NCI-H2081 treated with DMSO at 0.1 percent for 48 hours (cell line): ENCODE measurements at regions not wholly inside any gene's neighbourhood (a gene's known extent, or its start where the extent isn't known, plus 50 kb on each side); places are given as distances from the start of the nearest gene placed in this dataset.

Experiments
- DNase-seq: peaks from one replicate; lab custom pipeline; 2025; lab: John Stamatoyannopoulos, UW

GRCh38 chr14:27387463-27387862 is 789.6 kb upstream of the NOVA1 start:
- DNase-seq: no peak

DNA sequence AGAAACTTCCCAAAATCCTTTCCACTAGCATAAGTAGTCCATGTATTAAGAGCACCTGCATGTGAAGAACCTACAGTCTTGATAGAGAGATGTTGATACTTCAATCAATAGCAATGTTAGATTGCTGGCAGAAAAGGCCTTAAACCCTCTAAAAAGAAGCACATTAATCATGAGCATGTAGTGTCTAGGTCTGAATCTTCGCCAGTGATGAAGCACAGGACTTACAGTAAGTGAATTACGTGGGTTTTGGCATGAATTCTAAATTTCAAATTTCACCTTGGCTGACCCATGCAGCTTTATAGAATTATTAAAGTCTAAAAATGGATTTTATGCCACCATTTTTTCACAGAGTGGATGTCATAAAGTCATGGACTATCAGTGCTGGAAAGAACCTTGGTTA is 791.6 kb upstream of the NOVA1 start:
- no peak for DNase-seq

DNA sequence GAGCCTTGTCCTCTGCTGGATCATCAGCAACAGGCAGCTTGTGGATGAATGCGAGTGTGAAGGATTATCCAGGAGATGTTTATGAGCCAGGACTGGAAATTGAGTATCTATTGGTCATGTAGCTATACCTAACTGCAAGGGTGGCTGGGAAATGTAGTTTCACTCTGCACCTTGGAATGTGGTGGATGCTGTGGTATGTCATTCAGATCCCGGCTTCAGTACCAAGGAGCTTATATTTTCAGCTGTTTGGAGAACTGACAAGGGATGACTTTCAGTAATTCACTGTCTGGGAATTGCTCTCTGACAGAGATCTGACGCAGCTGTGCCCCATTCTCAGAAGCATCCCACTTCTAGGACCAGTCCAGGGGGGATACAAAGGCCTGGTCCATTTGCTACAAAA is 792.3 kb upstream of the NOVA1 start:
- no peak for DNase-seq

DNA sequence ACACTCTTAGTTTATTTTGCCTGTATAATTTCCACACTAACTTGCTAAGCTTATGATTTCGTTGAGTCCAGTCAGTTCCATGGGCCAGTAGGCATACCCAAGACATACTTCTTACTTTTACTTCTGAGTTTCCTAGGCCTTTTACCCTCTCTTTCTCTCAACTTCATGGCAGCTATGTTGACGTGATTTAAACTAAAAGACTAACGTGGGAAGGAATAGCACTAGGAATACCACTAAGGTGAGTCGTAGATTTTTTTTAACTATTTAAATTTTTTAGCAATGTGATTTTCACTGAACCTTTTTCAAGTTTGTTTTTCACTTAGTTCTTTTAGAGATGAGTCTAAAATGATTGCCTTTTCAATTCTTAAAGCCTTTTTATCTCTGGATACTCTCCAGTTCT is 793.5 kb upstream of the NOVA1 start:
- DNase-seq: no peak

DNA sequence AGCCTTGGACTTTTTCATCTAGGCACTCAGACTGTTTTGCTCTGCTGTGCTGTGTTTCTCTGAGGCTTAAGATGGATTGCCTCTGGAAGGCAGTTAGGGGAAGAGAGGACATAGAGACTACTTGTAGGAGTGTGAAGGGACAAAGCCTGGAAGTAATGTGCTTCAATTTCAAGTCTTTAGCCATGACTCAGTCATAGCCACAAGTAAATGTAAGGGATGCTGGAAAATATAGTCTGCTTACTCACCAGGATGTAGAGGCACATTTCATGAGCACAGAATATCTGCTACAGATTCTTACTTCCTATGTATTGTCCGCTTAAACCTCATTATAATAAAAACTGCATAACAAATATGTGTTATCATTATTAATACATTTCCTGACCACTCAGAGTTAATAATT is 794.3 kb upstream of the NOVA1 start:
- no peak for DNase-seq

DNA sequence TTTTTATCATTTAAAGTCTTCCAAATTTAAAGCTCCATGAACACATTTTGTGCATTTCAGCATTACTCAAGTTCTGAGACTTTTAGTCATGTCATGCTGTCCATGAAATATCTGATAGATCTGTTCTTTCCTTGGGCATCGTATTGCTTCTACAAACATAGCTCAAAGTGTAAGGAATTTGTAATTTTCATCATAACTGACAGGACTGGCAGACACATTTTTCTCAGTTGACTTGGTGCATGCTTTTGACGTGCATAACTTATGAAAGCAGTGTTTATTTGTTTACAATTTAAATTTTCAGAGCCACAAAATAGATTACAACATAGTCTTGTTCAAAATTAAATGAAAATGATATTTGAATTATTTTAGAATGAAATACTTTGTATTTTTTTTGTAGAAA is 812.1 kb upstream of the NOVA1 start:
- DNase-seq: no peak

GRCh38 chr14:27410981-27411380 is 813.1 kb upstream of the NOVA1 start:
- no peak for DNase-seq

- no peak for DNase-seq
Observed at GRCh38 chr14:27427796-27428195, 830.0 kb upstream of the NOVA1 start.

DNA sequence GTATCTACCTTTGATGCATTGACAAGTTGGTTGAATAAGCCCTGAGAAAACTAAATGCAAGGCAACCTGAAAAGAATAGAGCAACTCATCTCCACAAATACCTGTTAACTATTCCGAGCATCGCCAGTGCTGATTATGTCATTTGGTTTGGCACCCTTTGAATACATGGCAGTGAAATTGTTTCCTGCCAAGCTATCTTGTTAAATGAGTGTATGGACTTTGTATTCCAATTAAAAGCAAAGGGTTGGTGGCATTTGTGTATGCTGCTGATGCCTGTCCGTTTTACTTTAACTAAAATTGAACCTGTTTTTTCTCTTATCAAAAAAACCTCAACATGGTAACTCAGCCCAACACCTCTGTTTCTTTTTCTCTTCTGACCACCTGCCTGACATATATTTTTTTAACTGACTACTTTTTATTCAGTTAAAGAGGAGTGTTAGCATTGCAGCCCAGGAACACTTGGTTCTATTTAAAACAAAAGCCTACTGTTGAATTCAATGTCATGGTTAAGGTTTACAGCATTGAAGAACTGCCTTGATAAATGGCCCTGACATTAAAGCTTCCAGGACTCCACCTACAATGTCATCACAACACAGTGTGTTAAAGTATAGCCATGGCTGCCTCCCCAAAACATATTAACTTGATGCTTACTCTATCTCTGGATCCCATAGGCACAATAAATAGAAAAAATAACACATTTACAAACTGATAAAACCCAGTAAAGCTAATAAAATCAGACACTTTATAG is 838.3 kb upstream of the NOVA1 start:
- no peak for DNase-seq

DNA sequence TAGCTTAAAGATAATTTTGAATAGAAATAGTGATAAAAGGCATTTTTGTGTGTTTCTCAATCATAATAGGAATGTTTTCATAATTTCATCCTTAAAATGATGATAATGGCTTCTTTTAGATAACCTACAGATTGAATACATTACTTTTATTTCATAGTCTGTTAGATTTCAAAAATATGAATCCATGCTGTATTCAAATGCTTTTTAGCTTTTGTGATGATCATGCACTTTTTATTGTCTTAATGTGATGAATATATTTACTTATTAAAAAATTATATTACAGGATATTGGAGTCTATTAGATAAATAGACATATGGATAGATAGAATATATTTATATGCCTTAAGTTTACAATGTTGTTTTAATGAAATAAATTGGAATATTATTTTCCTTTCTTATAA is 886.8 kb upstream of the NOVA1 start:
- DNase-seq: no peak

- DNase-seq: no peak
Observed at GRCh38 chr14:27485193-27485592, 887.4 kb upstream of the NOVA1 start.

GRCh38 chr14:27506272-27506671 is 908.4 kb upstream of the NOVA1 start:
- no peak for DNase-seq

GRCh38 chr14:27528328-27528727 is 930.5 kb upstream of the NOVA1 start:
- peak; percentile 76 for DNase-seq

DNA sequence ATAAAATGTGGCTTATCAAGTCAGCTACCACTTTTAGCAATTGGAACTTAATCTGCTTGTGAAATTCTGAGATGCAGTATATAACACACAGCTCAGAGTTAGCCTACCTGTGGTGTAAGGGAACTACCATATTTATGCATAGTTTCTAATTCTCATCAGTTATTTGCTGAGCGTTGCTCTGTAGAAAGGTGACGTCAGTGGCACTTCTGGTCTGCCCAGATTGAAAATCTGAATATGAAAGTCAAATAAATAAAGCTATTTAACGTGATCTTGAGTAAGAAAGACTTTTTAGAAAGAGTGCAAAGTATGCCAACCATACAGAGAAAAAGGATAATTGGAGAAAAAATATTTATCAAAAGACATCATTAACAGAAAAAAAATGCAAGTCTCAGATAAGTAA is 938.9 kb upstream of the NOVA1 start:
- no peak for DNase-seq

- DNase-seq: no peak
Observed at GRCh38 chr14:27546111-27546510, 948.3 kb upstream of the NOVA1 start.

DNA sequence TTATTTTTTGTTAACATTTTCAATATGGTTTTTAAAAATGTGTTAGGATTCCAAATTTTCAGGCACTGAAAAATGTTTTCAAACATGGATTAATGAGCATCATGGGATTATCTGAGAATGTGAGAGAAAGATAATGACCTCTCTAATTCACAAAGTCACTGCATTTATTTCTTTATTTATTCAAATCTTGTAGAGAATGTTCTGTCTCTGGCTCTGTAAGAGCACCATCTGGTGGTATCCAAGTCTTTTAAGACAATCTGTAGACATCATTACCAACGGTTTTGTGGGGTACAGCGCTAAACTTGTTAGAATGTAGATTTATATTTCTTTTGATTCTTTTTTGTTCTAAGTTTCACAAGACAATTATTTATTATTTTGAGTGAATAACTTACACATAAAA is 956.0 kb upstream of the NOVA1 start:
- DNase-seq: no peak

GRCh38 chr14:27557445-27557844 is 959.6 kb upstream of the NOVA1 start:
- DNase-seq: no peak

DNA sequence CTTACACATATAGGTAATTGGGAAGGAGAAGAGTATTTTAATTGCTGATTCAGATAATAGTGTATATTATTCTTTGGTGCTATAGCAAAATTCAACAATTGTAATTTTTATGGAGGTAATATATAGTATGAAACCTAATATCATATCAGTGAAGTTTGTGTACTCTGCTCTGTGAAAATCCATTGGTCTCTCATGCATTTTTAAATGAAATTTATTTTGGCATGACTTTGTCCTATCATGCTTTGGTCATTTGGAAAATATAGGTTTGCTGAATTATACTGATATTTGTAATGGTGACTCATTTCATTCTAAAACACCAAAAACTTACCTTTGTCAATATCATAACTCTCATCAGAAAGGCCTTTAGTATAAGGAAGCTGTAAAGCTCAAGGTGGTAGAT is 962.0 kb upstream of the NOVA1 start:
- DNase-seq: no peak

DNA sequence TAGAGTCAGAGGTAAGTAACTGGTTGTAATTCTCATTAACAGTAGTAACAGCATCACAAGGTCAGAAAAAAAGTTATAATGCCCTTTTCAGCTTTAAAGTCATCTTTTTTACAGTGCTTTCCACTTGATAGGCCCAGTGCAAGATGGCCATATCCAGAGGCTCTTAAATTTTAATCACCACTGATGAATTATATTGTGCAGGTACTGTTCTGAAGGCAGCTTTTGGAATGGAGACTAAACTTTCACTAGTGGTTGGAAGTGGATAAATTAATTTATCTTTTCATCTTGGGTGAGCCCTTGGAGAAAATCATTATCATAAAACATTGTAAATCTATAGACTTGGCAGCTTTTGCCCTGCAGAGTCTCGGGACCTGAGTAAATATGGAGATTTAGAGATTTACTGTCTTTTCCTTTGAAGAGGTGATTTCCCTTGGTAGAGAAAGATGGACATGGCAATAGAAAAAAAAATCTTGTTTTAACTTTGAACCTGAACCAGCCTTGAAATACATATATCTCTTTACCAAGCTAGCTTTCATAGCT is 969.1 kb upstream of the NOVA1 start:
- no peak for DNase-seq

DNA sequence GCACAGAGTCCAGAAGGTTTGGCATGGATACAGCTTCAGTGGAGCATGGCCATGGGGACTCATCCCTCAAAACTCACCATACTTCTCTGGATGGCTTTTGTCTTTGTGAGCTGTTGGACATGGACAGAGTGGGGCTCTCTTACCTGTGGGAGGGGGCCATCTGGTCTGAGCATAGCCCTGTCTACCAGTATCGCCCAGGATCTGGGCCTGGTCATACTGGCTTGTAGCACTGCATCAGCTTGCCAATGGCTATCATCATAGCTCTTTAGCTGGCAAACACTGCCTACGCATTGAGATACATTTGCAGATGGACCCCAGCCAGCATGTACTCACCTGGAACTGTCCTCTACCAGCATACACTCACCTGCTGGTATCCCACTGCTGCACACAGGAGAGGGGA is 975.2 kb upstream of the NOVA1 start:
- no peak for DNase-seq

- DNase-seq: no peak
Observed at GRCh38 chr14:27587103-27587502, 989.3 kb upstream of the NOVA1 start.

DNA sequence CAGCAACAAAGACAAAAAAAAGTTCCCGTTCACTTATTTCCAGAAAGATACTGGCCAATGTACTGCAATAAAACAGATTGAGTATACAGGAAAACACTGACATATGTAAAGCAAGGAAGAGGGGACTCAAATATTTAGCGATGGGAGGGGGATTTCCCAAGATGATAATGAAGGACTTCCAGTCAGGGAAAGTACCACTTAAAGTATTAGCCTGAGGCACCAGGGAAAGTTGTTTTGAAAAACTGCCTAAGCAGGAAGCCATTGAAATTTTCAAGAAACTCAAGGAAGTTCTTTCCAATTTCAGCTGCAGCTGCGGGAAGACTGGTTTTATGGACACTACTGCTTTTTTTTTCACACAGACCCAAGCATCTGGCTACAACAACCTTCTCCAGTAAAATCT is 1007.4 kb upstream of the NOVA1 start:
- DNase-seq: no peak

GRCh38 chr14:27608377-27608776 is 1010.5 kb upstream of the NOVA1 start:
- no peak for DNase-seq

DNA sequence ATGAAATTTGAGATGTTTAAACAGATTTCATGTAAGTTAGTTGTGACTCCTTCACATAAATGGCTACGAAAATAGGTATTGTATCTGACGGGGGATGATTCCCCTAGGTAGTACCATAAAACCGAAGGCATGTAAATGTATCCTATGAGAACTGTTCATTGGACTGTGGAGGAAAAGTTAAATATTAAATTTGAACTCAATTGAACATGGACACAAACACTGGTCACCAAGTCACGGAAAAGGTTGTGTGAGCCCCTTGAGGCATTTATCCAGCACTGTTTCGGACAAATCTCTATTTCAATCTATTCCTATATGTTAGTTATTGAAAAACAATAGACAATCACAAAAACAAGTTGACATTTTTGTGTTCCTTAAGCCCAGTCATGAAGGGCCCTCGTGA is 1014.3 kb upstream of the NOVA1 start:
- DNase-seq: no peak
